Bone marrow (tissue), 2 donors: ENCODE measurements at regions not wholly inside any gene's neighbourhood (a gene's known extent, or its start where the extent isn't known, plus 50 kb on each side); places are given as distances from the start of the nearest gene placed in this dataset.
"Not testable (repeated sequence)": the region's sequence is repeated elsewhere in the genome, so short reads cannot be mapped to it uniquely, and the experiment has no call there.

Experiments
- DNase-seq, 2 donors: peaks; one replicate each; lab custom pipeline; 2025; lab: John Stamatoyannopoulos, UW

- DNase-seq = not testable (repeated sequence)
These were observed 100.5 kb upstream of the PZP start for GRCh38 chr12:9308745-9309144.

DNA sequence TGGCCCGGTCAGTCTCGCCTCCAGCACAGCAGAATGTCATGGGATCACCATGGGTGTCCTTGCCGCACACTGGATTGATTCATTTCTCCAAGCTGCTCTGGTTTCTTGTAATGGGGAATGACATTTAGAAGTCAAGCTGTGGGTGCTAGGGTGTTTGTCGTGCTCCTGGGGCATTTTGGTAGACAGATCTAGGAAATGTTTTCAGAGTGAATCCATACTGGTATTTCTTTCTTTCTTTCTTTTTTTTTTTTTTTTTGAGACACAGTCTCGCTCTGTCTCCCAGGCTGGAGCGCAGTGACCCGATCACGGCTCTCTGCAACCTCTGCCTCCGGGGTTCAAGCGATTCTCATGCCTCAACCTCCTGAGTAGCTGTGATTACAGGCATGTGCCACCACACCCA, 100.0 kb upstream of the PZP start:
- not testable (repeated sequence) for DNase-seq

GRCh38 chr12:9307255-9307654, 99.1 kb upstream of the PZP start:
- DNase-seq = not testable (repeated sequence)

DNA sequence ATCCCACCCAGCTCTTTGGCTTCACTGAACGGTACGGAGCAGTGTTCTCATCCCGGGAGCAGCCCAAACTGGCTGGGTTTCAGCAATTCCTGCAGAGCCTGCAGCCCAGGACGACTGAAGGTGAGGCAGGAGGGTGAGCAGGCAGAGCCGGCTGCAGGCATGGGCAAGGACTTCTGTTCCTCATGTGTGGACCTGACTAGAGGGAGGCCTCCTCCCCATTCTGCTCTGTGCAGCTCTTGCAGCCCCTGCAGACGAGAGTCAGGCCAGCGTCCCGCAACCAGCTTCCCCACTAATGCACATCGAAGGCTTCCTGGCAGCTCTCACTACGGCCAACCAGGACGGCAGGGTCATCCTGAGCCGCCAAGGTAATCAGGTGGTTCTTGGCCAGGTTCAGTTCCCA, 97.8 kb upstream of the PZP start:
- DNase-seq = not testable (repeated sequence)

DNA sequence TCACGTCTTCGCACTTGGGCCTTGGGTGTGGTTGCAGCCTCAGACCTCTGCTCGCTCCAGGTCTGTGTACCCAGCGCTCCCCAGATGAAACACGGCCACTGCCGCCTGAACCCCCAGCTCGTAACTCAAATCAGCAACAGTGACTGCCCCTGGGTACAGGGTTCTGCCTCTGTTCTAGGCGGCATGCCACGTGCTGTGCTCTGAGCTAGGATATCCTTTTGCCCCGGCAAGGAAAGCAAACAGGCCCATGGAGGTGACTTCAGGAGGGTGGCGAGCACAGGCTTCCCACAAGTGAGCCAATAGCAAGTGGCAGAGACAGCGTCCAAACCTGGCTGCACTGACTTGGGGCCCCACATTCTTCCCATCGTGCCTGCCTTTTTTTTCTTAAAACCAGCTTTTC, 96.3 kb upstream of the PZP start:
- not testable (repeated sequence) for DNase-seq

- not testable (repeated sequence) for DNase-seq
These were observed 87.7 kb upstream of the PZP start for GRCh38 chr12:9295872-9296271.

- not testable (repeated sequence) for DNase-seq
These were observed 86.0 kb upstream of the PZP start for GRCh38 chr12:9294072-9294620.

GRCh38 chr12:9293391-9293790, 85.2 kb upstream of the PZP start:
- not testable (repeated sequence) for DNase-seq

DNA sequence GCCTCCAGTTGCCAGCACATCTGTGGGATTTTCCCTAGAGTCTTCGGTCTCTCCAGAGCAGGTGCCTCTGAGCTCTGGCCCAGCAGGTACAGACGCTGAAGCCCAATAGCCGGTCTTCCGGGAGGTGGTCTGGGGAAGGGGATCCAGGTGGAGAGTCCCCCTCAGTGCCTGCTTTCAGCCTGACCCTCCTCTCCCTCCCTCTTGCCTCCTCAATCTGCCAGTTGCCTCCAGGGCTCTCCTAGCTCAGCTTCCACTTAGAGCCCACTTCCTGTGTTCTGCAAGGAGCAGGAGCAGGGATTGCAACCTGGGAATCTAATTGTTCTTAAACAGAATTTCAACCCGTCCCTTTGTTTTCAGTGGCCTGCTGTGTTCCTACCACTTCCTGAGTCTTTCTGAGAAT, 81.8 kb upstream of the PZP start:
- not testable (repeated sequence) for DNase-seq

GRCh38 chr12:9284724-9285123, 76.5 kb upstream of the PZP start:
- not testable (repeated sequence) for DNase-seq

- not testable (repeated sequence) for DNase-seq
These were observed 76.0 kb upstream of the PZP start for GRCh38 chr12:9284197-9284596.

DNA sequence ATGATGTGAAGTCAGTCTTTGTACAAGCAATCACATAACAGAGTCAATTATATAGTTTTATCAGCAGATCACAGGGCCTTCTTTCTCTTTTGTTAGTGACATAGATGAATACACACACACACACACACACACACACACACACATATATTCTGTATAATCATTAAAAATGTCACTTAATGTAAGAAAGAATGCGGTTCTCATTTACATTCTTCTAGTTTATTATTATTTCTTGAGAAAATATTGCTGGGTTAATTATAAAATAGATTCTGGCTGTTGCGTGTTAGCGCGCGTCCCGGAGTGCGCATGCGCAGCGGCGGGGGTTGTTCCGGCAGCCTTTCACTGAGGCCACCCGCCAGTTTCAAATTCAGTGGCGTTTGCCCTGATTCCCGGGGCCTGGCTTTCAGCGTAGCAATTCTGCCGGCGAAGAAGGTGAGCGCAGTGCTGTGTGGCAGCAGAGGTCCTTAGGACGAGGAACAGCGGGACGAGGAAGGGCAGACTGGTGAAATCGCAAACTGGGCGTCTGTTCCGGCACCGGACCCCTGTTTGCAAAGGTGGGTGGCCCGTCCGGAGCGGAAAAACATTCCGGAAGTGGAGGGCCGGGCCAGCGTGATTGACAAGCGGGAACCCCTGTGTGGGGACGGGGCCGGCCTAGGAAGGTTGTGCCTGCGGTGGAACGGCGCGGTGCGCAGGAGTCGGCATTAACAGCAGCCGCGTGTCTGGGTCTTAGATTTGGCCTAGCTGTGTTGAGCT, 75.3 kb upstream of the PZP start:
- DNase-seq = peak; percentile 4 to 76

- no peak for DNase-seq
These were observed 68.8 kb upstream of the PZP start for GRCh38 chr12:9276990-9277389.

- no peak for DNase-seq
These were observed 65.1 kb upstream of the PZP start for GRCh38 chr12:9273276-9273675.

GRCh38 chr12:9271875-9272274, 63.7 kb upstream of the PZP start:
- no peak for DNase-seq

- no peak for DNase-seq
These were observed 56.4 kb upstream of the PZP start for GRCh38 chr12:9264546-9264945.

GRCh38 chr12:9260931-9261330, 52.7 kb upstream of the PZP start:
- no peak for DNase-seq

- DNase-seq = no peak
These were observed 50.5 kb upstream of the PZP start for GRCh38 chr12:9258676-9259075.
